ENCODE measurements at regions not wholly inside any gene's neighbourhood (a gene's known extent, or its start where the extent isn't known, plus 50 kb on each side); places are given as distances from the start of the nearest gene placed in this dataset.
A peak's percentile ranks its signal among the peaks of the same experiment; 100 is the strongest.

DNA sequence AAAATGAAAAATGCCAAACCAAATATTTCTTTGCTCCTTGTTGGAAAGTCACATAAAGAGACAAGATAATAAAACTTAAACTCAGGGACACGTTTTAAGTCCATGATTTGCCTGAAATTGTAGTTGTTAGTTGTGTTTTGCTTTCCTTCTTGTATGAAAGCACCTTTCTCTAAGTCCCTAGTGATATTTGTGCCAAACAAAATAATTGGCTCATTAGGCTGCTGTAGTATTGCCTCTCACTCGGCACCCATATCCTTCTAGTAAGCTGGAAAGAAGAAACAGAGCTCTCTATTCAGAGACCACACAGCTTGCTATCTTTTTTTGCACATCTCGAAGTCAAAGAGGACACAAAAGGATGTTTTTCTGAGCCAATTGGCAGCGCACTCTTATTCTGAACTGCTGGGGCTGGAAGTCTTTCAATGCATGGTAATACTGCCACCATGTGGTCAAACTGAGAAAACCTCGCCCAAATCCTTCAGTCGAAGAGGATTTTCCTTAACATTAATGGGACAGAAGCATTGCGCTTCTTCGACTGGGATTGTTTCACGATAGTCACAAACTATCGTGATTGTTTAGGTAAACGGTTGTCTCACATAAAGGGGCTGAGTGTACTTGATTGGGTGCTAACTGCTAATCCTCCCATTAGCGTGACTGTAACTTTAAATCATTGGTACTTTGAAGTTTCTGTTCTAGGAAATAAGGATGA is 571.9 kb upstream of the LCORL start:
- DNase-seq, result no peak
- Histone ChIP-seq H3K9me3 (no peaks in the 10 kb centered on the region), H3K4me3 (no peak overlapping the region), H3K36me3 (no peaks in the 10 kb centered on the region), H3K27me3 (peaks cover 0 to 5% (median 0%) of the 10 kb centered on the region in 4 donors), H3K27ac (no peak overlapping the region), H3K4me1 (peaks cover 0 to 8% (median 3%) of the 10 kb centered on the region in 3 donors)
- WGBS, 2 donors, result 2 to 6% methylated on average over 12 of the region's 12 CpGs
- TF ChIP-seq, protein P1, sequence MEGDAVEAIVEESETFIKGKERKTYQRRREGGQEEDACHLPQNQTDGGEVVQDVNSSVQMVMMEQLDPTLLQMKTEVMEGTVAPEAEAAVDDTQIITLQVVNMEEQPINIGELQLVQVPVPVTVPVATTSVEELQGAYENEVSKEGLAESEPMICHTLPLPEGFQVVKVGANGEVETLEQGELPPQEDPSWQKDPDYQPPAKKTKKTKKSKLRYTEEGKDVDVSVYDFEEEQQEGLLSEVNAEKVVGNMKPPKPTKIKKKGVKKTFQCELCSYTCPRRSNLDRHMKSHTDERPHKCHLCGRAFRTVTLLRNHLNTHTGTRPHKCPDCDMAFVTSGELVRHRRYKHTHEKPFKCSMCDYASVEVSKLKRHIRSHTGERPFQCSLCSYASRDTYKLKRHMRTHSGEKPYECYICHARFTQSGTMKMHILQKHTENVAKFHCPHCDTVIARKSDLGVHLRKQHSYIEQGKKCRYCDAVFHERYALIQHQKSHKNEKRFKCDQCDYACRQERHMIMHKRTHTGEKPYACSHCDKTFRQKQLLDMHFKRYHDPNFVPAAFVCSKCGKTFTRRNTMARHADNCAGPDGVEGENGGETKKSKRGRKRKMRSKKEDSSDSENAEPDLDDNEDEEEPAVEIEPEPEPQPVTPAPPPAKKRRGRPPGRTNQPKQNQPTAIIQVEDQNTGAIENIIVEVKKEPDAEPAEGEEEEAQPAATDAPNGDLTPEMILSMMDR (IDR thresholded peaks at IDR 0.05), result peak; percentile 52 to 81 (median 70)
- no peak for TF ChIP-seq POLR2A (IDR thresholded peaks at IDR 0.05)
- intact Hi-C loops (cut with DNase I), result loop anchor here (10.0 kb wide), 1 partner anchor 789 kb away; no protein-coding TSS in a partner anchor

DNA sequence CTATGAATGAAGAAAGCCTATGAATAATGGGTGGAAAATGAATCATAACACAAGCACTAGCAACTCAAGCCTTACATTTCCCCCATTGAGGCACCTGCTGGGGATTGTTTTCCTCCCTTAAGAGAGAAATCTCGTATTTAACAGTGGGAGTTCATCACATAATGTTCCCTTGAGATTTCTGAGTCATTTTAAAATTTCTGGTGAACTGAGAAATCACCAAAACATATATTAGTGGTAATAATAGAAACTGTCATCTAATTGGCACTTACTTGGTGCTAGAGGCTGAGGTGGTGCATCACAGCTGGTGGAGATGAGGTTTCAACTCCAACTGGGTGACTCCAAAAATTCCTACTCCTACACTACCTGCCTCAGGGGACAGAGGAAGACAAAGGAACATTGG is 561.3 kb upstream of the LCORL start:
- DNase-seq, result no peak
- no peaks in the 10 kb centered on the region for H3K4me1 ChIP-seq
- no peaks in the 10 kb centered on the region for H3K36me3 ChIP-seq
- 33 to 45% methylated on average over 1 of the region's 1 CpG for WGBS, 2 donors
- no peaks in the 10 kb centered on the region for H3K9me3 ChIP-seq
- H3K27ac ChIP-seq, result no peak overlapping the region
- intact Hi-C loops (cut with DNase I), result no loop called here
- TF ChIP-seq, protein P1 (IDR thresholded peaks at IDR 0.05), result no peak
- TF ChIP-seq POLR2A (IDR thresholded peaks at IDR 0.05), result no peak
- peaks cover 0 to 11% (median 0%) of the 10 kb centered on the region in 4 donors for H3K27me3 ChIP-seq
- no peak overlapping the region for H3K4me3 ChIP-seq

DNA sequence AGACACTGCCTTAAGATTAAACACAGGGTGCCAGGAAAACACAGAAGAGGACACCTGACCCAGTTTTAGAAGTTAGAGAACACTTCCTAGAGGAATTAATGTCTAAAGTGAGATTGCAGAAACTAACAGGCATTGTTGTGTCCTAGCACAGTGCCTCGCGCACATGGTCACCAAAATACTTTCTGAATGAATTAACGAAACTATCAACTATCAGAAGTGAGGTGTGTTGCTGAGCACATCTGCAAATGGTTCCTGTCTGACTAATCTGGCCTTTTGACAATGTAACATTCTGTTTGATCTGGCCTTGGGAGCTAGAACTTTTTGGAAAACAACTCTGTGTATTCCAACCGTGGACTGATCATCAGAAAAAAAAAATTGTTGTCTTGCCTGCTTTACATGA is 556.8 kb upstream of the LCORL start:
- intact Hi-C loops (cut with DNase I), result no loop called here
- Histone ChIP-seq H3K9me3 (no peaks in the 10 kb centered on the region), H3K4me1 (no peaks in the 10 kb centered on the region), H3K27me3 (peaks cover 0 to 11% (median 0%) of the 10 kb centered on the region in 4 donors), H3K4me3 (no peak overlapping the region), H3K36me3 (no peaks in the 10 kb centered on the region), H3K27ac (no peak overlapping the region)
- no peak for DNase-seq
- TF ChIP-seq, protein P1 (IDR thresholded peaks at IDR 0.05), result no peak
- TF ChIP-seq POLR2A (IDR thresholded peaks at IDR 0.05), result no peak
- WGBS, 2 donors, result 40 to 64% methylated on average over 4 of the region's 4 CpGs

DNA sequence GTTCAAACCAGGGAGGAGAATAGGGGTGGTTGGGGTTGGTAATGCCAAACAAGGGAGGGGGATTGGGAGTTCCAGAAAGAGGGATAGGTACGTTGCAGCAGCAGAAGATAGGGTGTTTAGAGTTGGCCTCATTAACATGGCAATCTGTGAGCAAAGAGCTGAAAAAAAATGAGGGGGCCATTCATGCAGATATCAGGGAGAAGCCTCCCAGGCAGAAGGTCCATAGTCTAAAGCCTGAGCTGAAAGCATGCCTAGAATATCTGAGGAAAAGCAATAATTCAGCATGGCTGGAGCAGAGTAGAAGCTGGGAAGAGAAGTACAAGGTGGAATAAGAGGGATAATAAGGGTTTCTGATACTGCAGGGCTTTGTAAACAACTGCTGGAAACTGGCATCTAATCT is 550.9 kb upstream of the LCORL start:
- H3K27ac ChIP-seq, result no peak overlapping the region
- H3K4me1 ChIP-seq, result no peaks in the 10 kb centered on the region
- H3K9me3 ChIP-seq, result no peaks in the 10 kb centered on the region
- TF ChIP-seq, protein P1 (IDR thresholded peaks at IDR 0.05), result no peak
- no peak for TF ChIP-seq POLR2A (IDR thresholded peaks at IDR 0.05)
- H3K36me3 ChIP-seq, result no peaks in the 10 kb centered on the region
- no peak overlapping the region for H3K4me3 ChIP-seq
- no peaks in the 10 kb centered on the region for H3K27me3 ChIP-seq
- 55 to 60% methylated on average over 1 of the region's 1 CpG for WGBS, 2 donors
- intact Hi-C loops (cut with DNase I), result no loop called here
- DNase-seq, result no peak

DNA sequence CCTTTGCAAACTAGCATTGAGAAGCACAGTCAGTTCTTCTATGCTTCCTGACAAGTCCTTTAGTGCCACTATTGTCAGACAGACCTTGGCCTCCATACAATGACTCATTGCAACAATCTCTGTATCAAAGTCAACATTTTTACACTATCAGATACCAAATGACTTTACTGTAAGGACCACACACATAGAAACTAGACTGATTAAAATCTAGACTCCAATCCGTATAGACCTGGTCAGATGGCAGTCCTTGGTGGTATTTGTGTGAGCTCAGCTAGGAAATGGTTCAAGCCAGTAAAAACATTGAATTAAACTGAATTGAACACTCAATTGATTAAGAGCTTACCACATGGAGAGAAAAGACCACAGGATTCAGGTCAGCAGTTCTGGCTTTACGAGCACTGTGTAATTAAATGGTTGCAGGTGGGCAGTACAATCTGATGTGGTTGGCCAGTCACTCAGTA is 549.8 kb upstream of the LCORL start:
- TF ChIP-seq POLR2A (IDR thresholded peaks at IDR 0.05), result no peak
- TF ChIP-seq, protein P1 (IDR thresholded peaks at IDR 0.05), result no peak
- H3K9me3 ChIP-seq, result no peaks in the 10 kb centered on the region
- DNase-seq, result no peak

More for the DNA sequence above, 549.8 kb upstream of the LCORL start:
- Histone ChIP-seq H3K36me3 (no peaks in the 10 kb centered on the region), H3K4me1 (no peaks in the 10 kb centered on the region), H3K4me3 (no peak overlapping the region), H3K27ac (no peak overlapping the region), H3K27me3 (no peaks in the 10 kb centered on the region)
- intact Hi-C loops (cut with DNase I), result no loop called here
- WGBS, 2 donors, result 50 to 68% methylated on average over 2 of the region's 2 CpGs

Measured in esophagus squamous epithelium (tissue), 5 donors.